Left colon (tissue), 2 donors: ENCODE measurements at regions not wholly inside any gene's neighbourhood (a gene's known extent, or its start where the extent isn't known, plus 50 kb on each side); places are given as distances from the start of the nearest gene placed in this dataset.

Experiments used
- ATAC-seq: fragments of 200-7000 bp; cut with Tn5 transposase; one replicate; pipeline ENCODE4 v1.9.1; 2020; ENCODE audit warnings: mild to moderate bottlenecking, moderate library complexity
- DNase-seq, 2 donors: peaks; one replicate each; pipeline ENCODE4 v3.0.0-alpha.2; 2020
- intact Hi-C, 2 donors: fragments of 100-400 bp; cut with DNase I in 1 of 2; cut with micrococcal nuclease in 1 of 2; formaldehyde crosslinking; loops; one replicate each; pipeline versions ENCODE4 v1.11.2 to v1.14.0; 2022; cut with DNase I, micrococcal nuclease
- donor health status: DM: no; HTN: no; CAD: no.
- donor health status: DM: yes; HTN: yes; CAD: no.

DNA sequence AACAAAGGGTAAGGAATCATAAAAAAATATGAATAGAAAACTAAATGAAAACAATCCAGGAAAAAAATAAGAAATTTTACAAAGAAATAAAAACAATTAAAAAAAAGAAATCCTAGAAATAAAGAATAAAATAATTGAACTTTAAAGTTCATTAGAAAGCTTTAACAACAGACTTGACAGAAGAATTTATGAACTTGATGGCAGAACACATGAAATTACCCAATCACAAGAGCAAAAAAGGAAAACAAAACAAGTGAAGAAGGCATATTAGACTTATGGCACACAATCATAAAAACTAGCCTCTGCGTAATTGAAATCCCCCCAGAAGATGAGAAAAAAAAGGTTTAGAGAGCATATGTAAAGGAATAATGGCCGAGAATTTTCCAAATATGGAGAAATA is 802.5 kb upstream of the B3GALT2 start:
- intact Hi-C loops: no loop called here
- DNase-seq (no peak), ATAC-seq (no peak)

DNA sequence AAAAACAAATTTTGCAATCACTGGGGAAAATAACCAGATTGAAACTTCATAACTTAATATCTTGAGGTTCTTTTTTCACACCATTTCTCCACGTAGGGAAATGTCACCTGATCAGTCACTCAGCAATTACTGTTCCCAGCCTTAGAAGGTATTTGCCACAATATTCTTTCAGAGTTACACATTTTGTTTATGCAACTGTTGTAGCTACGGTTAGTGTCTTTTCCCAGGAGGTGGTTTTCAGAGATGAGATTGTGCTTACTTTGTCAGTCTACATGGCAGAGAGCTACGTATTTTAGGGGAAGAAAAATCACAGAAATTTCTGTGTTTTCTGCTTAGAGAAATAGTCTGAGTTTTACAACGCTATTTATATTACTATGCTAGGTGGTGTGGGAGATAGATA is 792.8 kb upstream of the B3GALT2 start:
- intact Hi-C loops: no loop called here
- DNase-seq (no peak), ATAC-seq (no peak)

DNA sequence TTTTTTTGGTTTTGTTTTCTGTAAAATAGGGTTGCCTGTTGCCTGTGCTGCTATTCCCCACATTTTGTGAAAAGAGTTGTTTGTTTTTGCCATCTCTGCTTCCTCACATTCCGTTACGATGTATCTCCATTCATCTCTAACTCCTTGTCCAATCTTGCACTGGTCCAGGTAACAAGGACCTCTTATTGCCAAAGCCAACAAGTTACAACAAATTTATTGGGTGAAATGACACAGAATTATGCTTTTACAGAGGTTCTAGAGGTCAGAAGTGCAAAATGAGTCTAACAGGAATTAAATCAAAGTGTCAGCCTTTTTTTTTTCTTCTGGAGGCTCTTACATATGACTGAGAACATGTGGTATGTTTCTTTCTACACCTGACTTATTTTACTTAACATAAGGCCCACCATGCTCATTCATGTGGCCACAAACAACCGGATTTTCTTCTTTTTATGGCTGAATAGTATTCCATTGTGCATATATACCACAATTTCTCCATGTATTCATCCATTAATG is 787.9 kb upstream of the B3GALT2 start:
- no peak for ATAC-seq
- intact Hi-C loops: no loop called here
- DNase-seq: no peak

DNA sequence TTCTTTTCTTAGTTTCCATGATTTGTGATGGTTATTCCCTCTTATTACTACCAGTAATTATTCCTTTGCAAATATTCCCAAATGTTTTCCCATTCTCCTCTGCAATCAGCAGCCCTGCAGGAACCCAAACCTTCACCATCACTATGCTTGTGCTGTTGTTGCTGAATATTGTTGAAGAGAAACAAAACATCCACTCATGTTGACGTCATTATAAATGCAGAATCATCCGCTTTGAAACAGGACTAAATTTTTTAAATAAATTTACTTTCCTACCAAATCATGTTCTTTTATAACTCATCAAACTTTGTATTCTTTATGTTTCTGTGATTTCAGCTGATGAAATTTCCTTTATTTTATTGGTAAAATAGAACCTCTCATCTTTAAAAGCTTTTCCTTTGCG is 787.0 kb upstream of the B3GALT2 start:
- intact Hi-C loops: no loop called here
- ATAC-seq: no peak
- no peak for DNase-seq

DNA sequence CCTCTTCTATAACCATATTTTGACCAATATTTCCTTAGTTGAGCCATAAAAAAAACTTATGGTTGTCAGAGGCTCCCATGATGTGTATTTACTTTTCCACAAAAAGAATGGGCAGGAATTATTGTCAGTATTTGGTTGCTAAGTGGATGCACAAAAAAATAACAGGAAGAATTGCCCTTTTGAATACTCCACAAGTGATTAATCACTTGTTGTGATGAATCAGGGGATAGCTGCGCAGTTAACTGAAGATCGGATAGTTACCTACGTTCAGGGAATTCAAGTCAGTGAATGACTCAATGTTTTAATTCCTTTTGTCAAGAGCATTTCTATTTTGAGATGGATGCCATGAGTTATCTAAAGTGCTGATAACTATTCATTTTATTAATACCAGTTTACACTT is 785.2 kb upstream of the B3GALT2 start:
- DNase-seq (no peak), ATAC-seq (no peak)
- intact Hi-C loops: no loop called here

DNA sequence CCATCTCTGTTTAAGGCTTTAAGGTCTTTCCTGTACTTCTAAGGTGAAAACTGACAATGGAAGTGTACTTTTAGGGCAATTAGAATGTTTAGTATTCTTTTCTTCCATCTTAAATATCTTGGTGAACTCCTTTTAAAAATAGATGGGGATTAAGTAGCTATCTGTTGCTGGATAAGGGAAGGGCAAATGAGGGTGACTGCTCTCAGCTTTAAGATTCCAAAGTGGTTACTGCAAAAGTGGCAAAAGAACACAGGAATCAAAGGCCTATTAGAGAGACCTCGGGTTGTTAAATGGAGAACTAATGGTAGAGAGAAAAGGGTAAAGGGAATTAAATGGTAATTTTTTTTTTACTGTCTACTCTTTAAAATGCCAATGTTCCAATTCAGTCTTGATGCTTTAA is 774.1 kb upstream of the B3GALT2 start:
- intact Hi-C loops: no loop called here
- DNase-seq: no peak
- ATAC-seq: no peak

DNA sequence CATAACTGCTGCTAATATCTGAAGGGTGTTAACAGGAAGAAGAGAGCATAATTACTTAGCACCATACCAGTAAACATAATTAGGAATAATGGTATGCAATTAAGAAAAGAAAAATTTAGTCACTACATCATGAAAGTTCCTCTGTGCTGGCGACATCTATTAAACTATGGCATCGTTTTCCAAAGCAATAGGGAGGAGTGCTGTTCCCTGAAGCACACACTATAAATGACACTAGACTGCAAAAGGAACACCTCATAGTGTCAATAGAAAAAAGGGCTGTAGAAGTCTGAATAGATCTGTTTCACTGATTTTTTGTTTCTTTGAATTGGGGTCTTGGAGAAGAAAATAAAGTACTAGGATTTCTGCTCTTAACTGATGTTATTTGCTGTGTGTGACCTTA is 773.6 kb upstream of the B3GALT2 start:
- DNase-seq: no peak
- intact Hi-C loops: no loop called here
- ATAC-seq: no peak

- intact Hi-C loops: no loop called here
- DNase-seq (no peak), ATAC-seq (no peak)
These were observed 771.2 kb upstream of the B3GALT2 start for GRCh38 chr1:193957556-193958095.

DNA sequence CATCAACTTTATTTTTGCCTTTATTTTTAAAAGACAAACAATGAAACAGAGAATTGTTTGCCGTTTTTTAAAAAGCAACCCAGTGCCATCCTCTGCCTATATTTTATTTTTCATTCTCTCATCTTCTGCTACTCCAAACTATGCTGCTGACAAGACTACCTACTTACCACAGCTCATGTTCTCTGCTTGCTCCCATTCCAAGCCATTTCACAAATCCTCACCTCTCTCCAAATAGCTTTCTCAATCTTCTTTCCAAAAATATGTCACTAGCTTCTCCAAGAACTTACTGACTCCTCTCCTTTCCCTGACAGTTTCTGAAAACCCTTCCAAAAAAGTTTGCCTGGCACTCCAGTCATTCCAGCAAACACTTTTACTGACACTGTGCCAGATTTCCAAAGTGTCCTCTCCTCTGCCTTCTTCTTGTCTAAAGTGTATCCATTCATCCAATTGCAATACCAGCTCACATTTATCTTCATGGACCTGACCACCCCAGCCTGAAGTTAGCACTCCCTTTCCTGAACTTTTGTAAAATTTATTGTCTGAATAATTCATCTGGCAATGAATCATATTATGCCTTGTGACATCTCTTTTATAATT is 766.5 kb upstream of the B3GALT2 start:
- ATAC-seq: no peak
- DNase-seq: no peak
- intact Hi-C loops: no loop called here

GRCh38 chr1:193951984-193952383 is 765.6 kb upstream of the B3GALT2 start:
- ATAC-seq (no peak), DNase-seq (no peak)

GRCh38 chr1:193944454-193944853 is 758.0 kb upstream of the B3GALT2 start:
- intact Hi-C loops: no loop called here
- DNase-seq (no peak), ATAC-seq (no peak)

More at GRCh38 chr1:193951984-193952383, 765.6 kb upstream of the B3GALT2 start:
- intact Hi-C loops: no loop called here

GRCh38 chr1:193940176-193940575 is 753.8 kb upstream of the B3GALT2 start:
- intact Hi-C loops: no loop called here
- ATAC-seq: no peak
- DNase-seq: no peak

GRCh38 chr1:193939585-193939984 is 753.2 kb upstream of the B3GALT2 start:
- DNase-seq (no peak), ATAC-seq (no peak)
- intact Hi-C loops: no loop called here

DNA sequence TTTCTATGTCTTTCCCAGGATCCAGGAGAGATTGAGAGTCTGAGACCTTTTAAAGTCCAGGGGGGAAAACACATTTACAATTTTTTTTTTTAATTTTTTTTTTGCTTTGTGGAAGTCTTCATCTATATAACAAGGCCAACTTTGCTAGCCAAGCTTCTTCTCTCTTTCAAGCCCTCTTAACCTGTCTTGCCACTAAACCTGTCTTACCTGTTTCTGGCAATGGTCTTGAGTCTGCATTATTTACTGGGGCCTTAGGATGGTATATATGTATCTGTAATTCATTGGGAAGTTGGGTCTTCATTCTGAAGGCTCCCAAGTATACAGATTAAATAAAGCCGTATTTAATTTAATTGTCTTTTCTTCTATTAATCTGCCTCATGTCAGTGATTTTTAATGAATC is 750.9 kb upstream of the B3GALT2 start:
- no peak for DNase-seq
- intact Hi-C loops: no loop called here
- no peak for ATAC-seq

DNA sequence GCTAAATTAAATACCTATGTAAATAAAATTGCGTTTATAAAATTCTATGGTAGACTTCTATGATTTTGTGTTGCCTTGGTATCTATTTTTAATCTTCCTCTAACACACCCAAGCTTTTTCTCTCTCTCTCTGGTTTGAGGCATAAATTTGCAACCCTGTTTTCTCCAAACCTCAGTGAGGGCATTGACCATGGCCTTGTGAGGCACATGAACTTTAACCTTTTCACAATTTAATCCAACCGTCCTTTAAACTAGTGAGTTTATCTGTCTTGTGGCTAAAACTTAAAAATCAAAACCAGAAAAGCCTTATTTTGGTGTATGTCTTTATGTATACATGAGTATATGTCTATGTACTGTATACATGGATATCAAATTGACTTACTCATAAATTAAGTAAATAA is 746.6 kb upstream of the B3GALT2 start:
- intact Hi-C loops: no loop called here
- ATAC-seq: no peak
- DNase-seq: no peak

- DNase-seq (no peak), ATAC-seq (no peak)
- intact Hi-C loops: no loop called here
These were observed 744.9 kb upstream of the B3GALT2 start for GRCh38 chr1:193931356-193931755.

DNA sequence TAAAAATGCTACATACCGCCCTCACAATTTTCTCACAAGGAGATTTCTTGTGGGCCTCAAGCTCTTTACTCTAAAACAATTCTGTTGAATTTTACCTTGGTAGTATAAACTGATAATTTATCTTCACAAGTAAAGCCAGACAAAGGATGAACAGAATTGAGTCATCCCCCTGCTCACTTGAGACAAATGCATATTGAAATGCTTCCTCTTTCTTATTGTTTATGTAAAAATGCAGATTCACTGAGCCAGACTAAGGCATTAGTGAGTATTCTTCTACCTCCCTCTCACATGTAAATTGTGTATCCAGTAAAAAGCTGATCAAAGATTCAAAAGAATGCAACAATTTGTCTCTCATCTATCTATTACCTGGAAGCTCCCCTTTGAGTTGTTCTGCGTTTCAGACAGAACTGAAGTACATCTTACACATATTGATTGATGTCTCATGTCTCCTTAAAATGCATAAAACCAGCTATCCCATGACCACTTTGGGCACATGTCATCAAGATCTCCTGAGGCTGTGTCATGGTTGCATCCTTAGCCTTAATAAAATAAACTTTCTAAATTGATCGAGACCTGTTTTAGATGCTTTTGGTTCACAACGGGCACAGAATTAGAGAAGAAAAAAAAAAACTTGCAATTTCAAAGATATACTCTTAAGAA is 743.1 kb upstream of the B3GALT2 start:
- intact Hi-C loops: no loop called here
- no peak for DNase-seq
- ATAC-seq: no peak

DNA sequence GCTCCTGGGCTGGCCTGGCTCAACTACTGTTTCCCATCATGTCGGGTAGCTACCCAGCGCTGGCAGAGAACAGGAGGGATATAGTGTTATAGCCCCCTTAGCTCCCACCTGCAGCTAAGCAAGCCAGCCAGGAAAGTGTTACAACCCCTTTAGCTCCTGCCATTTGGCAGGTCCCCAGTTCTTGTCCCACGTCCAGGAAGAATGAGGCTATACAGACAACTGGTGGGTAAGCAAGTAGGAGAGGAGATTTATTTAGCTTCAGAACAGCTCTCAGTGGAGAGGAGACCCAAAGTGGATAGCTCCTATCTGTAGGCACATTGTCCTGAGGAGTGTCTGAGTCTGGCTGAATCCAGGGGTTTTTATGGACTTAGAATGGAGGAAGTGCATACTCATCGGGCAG is 741.1 kb upstream of the B3GALT2 start:
- intact Hi-C loops: no loop called here
- ATAC-seq: no peak

DNA sequence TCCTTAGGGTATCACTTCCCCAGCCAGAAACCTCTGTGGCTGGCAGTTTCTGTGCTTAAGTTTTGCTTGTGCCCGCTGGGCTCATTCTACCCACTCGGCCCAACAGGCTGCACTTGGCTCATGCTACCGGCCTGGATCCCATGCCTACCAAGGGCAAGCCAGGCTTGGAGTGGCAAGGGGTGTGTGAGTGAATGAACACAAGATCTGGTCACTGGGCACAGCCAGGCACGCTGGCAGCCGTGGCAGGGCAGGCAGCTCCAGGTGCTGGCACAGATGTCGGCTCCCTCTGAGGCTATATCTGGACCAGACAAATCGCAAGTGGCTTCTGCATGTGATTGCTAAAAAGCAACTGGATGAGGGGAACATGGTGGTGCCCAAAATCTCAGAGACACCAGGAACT is 740.5 kb upstream of the B3GALT2 start:
- no peak for ATAC-seq

More for the DNA sequence above, 741.1 kb upstream of the B3GALT2 start:
- DNase-seq: no peak

GRCh38 chr1:193919827-193920226 is 733.4 kb upstream of the B3GALT2 start:
- intact Hi-C loops: no loop called here
- no peak for DNase-seq
- ATAC-seq: no peak

More for the DNA sequence above, 740.5 kb upstream of the B3GALT2 start:
- intact Hi-C loops: no loop called here
- no peak for DNase-seq

GRCh38 chr1:193916452-193916851 is 730.0 kb upstream of the B3GALT2 start:
- no peak for ATAC-seq
- intact Hi-C loops: no loop called here
- DNase-seq: no peak
